Vagina (tissue), 2 donors: ENCODE measurements at regions not wholly inside any gene's neighbourhood (a gene's known extent, or its start where the extent isn't known, plus 50 kb on each side); places are given as distances from the start of the nearest gene placed in this dataset.

Experiments used
- CTCF ChIP-seq, 3 experiments: fragments of 450-650 bp in 2 of 3; fragments of 200-600 bp in 1 of 3; sonication (generic) in 1 of 3; IDR thresholded peaks; one replicate each; pipeline ENCODE4 v1.5.1; 2017 to 2019; ENCODE audit warnings: antibody characterized with exemption in 3 of 3, mild to moderate bottlenecking in 2 of 3, moderate library complexity in 2 of 3
- POLR2A ChIP-seq, 2 donors: fragments of 450-650 bp; IDR thresholded peaks; one replicate each; pipeline ENCODE4 v1.6.1; 2017; ENCODE audit warnings: antibody characterized with exemption in 2 of 2, mild to moderate bottlenecking in 2 of 2, moderate library complexity in 2 of 2
- POLR2AphosphoS5 ChIP-seq, 2 donors: sonication (generic); formaldehyde crosslinking; IDR thresholded peaks; one replicate each; pipeline ENCODE4 v1.9.0; 2017; ENCODE audit warnings: antibody characterized with exemption in 2 of 2, mild to moderate bottlenecking in 2 of 2, low read depth in 1 of 2; ENCODE audit not compliant: insufficient read depth in 1 of 2

GRCh38 chr16:27618165-27618564 is 68.2 kb downstream of the KATNIP start:
- no peak for TF ChIP-seq CTCF (IDR thresholded peaks at IDR 0.05)
- TF ChIP-seq POLR2AphosphoS5 (IDR thresholded peaks at IDR 0.05; ENCODE audit: insufficient read depth in 1 of 2, low read depth in 1 of 2), result no peak
- TF ChIP-seq POLR2A (IDR thresholded peaks at IDR 0.05), result no peak
